ENCODE measurements at regions not wholly inside any gene's neighbourhood (a gene's known extent, or its start where the extent isn't known, plus 50 kb on each side); places are given as distances from the start of the nearest gene placed in this dataset.

DNA sequence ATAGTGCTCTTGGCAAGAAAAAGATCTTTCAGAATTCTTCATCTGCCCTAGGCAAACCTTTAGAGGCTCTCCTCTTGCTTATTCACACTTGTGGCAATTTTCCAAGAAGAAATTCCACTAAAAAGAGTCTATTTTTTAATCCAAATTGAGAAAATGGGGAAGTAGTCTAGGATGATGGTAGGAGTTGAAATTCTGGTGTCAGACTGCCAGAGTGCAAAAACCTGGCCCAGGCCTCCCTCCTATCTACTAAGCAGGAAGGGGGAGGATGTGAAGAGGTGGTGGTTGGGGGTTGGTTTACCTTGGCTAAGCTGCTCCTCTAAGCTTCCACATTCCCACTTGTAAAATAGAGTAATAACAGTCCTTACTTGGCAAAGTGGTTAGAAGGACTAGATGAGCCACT is 120.6 kb upstream of the KCNJ15 start:
- TF ChIP-seq, protein P1, sequence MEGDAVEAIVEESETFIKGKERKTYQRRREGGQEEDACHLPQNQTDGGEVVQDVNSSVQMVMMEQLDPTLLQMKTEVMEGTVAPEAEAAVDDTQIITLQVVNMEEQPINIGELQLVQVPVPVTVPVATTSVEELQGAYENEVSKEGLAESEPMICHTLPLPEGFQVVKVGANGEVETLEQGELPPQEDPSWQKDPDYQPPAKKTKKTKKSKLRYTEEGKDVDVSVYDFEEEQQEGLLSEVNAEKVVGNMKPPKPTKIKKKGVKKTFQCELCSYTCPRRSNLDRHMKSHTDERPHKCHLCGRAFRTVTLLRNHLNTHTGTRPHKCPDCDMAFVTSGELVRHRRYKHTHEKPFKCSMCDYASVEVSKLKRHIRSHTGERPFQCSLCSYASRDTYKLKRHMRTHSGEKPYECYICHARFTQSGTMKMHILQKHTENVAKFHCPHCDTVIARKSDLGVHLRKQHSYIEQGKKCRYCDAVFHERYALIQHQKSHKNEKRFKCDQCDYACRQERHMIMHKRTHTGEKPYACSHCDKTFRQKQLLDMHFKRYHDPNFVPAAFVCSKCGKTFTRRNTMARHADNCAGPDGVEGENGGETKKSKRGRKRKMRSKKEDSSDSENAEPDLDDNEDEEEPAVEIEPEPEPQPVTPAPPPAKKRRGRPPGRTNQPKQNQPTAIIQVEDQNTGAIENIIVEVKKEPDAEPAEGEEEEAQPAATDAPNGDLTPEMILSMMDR (optimal IDR thresholded peaks at IDR 0.05 in 1 of 3, IDR thresholded peaks at IDR 0.05 in 1 of 3, conservative IDR thresholded peaks at IDR 0.05 in 1 of 3; ENCODE audit: extremely low read depth in 1 of 3, insufficient read depth in 2 of 3, low read length in 3 of 3): no peak
- no peak for TF ChIP-seq EZH2 (IDR thresholded peaks at IDR 0.05; ENCODE audit: low read length)

Measured in keratinocyte (primary cell).